Loucy (cell line): ENCODE measurements at regions not wholly inside any gene's neighbourhood (a gene's known extent, or its start where the extent isn't known, plus 50 kb on each side); places are given as distances from the start of the nearest gene placed in this dataset.

Experiments
- H2AFZ ChIP-seq: fragments of 200-600 bp; sonication (generic); 2 replicates; pipeline ENCODE4 v1.6.0; 2016; ENCODE audit warnings: antibody characterized with exemption, mild to moderate bottlenecking, low read length, moderate library complexity
- H3F3A ChIP-seq: fragments of 200-600 bp; 2 replicates; pipeline ENCODE4 v1.6.0; 2016; ENCODE audit warnings: antibody characterized with exemption, low read depth, mild to moderate bottlenecking
- H3K27me3 ChIP-seq: fragments of 200-600 bp; sonication (generic); 2 replicates; pipeline ENCODE4 v1.6.1; 2014; ENCODE audit warnings: low read length, mild to moderate bottlenecking; ENCODE audit not compliant: insufficient read depth, poor library complexity, severe bottlenecking
- H3K36me3 ChIP-seq: fragments of 200-600 bp; sonication (generic); 2 replicates; pipeline ENCODE4 v1.6.1; 2016; ENCODE audit warnings: low read length; ENCODE audit not compliant: insufficient read depth
- H3K4me1 ChIP-seq: fragments of 200-600 bp; sonication (generic); 2 replicates; pipeline ENCODE4 v1.5.1; 2014; ENCODE audit warnings: low read length, mild to moderate bottlenecking; ENCODE audit not compliant: insufficient read depth, poor library complexity, severe bottlenecking
- H3K4me2 ChIP-seq: fragments of 200-600 bp; sonication (generic); 2 replicates; pipeline ENCODE4 v1.6.0; 2014; ENCODE audit warnings: antibody characterized with exemption, low read length, low read depth, mild to moderate bottlenecking; ENCODE audit not compliant: poor library complexity, severe bottlenecking
- H3K4me3 ChIP-seq: fragments of 200-600 bp; sonication (generic); 2 replicates; pipeline ENCODE4 v1.5.1; 2014; ENCODE audit warnings: low read length, mild to moderate bottlenecking, mixed read lengths; ENCODE audit not compliant: poor library complexity, severe bottlenecking
- H3K79me2 ChIP-seq: fragments of 200-600 bp; sonication (generic); 2 replicates; pipeline ENCODE4 v1.6.1; 2014; ENCODE audit warnings: low read length; ENCODE audit not compliant: insufficient read depth
- H3K9ac ChIP-seq: fragments of 200-600 bp; sonication (generic); 2 replicates; pipeline ENCODE4 v1.6.0; 2014; ENCODE audit warnings: mild to moderate bottlenecking, low read depth, low read length, moderate library complexity; ENCODE audit not compliant: poor library complexity, severe bottlenecking
- H3K9me2 ChIP-seq: fragments of 200-600 bp; sonication (generic); replicated peaks from 2 replicates; pipeline ENCODE4 v1.6.1; 2016; ENCODE audit warnings: low read depth, low read length, mixed read lengths
- H3K9me3 ChIP-seq: fragments of 200-600 bp; sonication (generic); 2 replicates; pipeline ENCODE4 v1.6.1; 2014; ENCODE audit warnings: mild to moderate bottlenecking, antibody characterized with exemption, low read length, low read depth; ENCODE audit not compliant: insufficient read depth
- H4K20me1 ChIP-seq: fragments of 200-600 bp; sonication (generic); 2 replicates; pipeline ENCODE4 v1.6.0; 2014; ENCODE audit warnings: antibody characterized with exemption, low read length, mild to moderate bottlenecking; ENCODE audit not compliant: insufficient read depth, poor library complexity, severe bottlenecking
- EZH2phosphoT487 ChIP-seq: fragments of 200-600 bp; IDR thresholded peaks from 2 replicates; pipeline ENCODE4 v1.6.1; 2018; ENCODE audit warnings: antibody characterized with exemption, mild to moderate bottlenecking, moderate library complexity, borderline replicate concordance
- TF ChIP-seq, protein P1 (sequence below): fragments of 200-600 bp; sonication (generic); conservative IDR thresholded peaks from 2 replicates; pipeline ENCODE4 v1.5.1; 2014; ENCODE audit warnings: mild to moderate bottlenecking, antibody characterized with exemption, low read length

DNA sequence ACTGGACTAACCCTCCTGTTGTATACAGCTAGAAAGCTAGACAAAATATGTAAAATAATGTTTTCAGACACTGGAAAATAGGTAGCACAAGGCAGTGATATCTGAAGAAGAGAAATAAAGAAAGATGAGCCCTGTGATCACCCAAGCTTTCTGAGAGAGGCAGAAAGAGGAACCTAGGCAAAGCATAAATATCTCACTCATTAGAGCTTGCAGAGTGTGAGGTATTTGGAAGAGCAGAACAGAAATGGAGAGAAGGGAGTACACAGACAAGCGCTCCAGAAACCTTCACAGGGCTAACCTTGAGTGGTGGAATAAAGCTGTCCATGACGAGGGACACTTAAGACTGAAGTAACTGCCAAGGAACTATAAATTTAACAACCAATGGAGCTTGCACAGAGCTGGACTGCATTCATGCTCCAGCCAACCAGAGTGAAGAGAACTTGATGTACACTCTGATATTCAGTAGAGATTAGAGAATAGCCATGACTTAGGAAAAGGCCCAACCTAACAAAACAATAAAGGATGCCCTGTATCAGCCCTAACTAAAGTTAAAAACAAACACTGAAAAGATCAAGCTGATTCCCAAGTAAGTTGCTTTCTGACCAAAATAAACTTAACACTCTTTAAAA, 280.9 kb upstream of the STXBP5 start:
- no peak for TF ChIP-seq EZH2phosphoT487
- TF ChIP-seq, protein P1, sequence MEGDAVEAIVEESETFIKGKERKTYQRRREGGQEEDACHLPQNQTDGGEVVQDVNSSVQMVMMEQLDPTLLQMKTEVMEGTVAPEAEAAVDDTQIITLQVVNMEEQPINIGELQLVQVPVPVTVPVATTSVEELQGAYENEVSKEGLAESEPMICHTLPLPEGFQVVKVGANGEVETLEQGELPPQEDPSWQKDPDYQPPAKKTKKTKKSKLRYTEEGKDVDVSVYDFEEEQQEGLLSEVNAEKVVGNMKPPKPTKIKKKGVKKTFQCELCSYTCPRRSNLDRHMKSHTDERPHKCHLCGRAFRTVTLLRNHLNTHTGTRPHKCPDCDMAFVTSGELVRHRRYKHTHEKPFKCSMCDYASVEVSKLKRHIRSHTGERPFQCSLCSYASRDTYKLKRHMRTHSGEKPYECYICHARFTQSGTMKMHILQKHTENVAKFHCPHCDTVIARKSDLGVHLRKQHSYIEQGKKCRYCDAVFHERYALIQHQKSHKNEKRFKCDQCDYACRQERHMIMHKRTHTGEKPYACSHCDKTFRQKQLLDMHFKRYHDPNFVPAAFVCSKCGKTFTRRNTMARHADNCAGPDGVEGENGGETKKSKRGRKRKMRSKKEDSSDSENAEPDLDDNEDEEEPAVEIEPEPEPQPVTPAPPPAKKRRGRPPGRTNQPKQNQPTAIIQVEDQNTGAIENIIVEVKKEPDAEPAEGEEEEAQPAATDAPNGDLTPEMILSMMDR: no peak
- H3K79me2 ChIP-seq: no peaks in the 10 kb centered on the region
- H3K9me2 ChIP-seq: no peaks in the 10 kb centered on the region
- H3K27me3 ChIP-seq: no peaks in the 10 kb centered on the region
- no peaks in the 10 kb centered on the region for H3F3A ChIP-seq
- no peaks in the 10 kb centered on the region for H4K20me1 ChIP-seq
- no peak overlapping the region for H3K9ac ChIP-seq
- no peak overlapping the region for H2AFZ ChIP-seq
- no peak overlapping the region for H3K4me3 ChIP-seq
- no peaks in the 10 kb centered on the region for H3K9me3 ChIP-seq
- no peaks in the 10 kb centered on the region for H3K36me3 ChIP-seq
- no peak overlapping the region for H3K4me2 ChIP-seq
- H3K4me1 ChIP-seq: no peaks in the 10 kb centered on the region

DNA sequence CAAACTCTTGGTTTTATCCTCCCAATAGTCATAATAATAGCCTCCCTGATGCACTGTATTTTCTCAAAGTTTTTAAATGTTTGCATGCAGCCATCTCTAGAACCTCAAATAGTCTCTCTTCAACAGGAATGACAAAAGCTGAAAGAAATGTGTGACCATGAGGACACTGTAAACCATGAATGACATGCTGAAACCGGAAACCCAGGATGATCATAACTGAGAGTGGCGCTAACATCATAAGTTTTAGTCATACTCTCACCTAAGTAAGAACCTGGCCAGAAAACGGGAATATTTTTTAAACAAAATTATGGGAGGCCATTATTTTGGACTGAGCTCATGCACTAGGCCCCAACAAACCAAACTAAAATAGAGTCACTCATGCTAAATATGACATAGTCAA, 278.4 kb upstream of the STXBP5 start:
- Histone ChIP-seq H3K36me3 (no peaks in the 10 kb centered on the region), H3K9me3 (no peaks in the 10 kb centered on the region), H3F3A (no peaks in the 10 kb centered on the region), H3K9ac (no peak overlapping the region), H4K20me1 (no peaks in the 10 kb centered on the region), H3K27me3 (no peaks in the 10 kb centered on the region), H3K4me3 (no peak overlapping the region), H3K9me2 (no peaks in the 10 kb centered on the region), H2AFZ (no peak overlapping the region), H3K4me2 (no peak overlapping the region), H3K79me2 (no peaks in the 10 kb centered on the region), H3K4me1 (peaks cover 12% of the 10 kb centered on the region)
- no peak for TF ChIP-seq EZH2phosphoT487
- TF ChIP-seq, protein P1: no peak

DNA sequence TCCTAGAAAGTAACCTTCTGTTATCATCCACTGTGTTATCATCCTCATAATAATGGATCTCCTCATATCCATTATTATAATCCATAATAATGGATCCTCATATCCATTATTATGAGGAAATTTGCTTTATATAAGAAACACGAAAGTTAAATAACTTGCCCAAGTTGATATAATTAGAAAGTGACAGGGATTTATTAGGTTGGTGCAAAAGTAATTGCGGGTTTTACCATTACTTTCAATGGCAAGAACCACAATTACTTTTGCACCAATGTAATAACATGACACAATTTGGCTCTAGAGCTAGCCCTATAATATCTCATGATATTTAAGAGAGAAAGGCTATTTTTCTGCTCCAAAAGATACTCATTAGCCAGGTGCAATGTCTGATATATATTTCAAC, 275.7 kb upstream of the STXBP5 start:
- Histone ChIP-seq H3K36me3 (no peaks in the 10 kb centered on the region), H3K9me2 (no peaks in the 10 kb centered on the region), H3F3A (no peaks in the 10 kb centered on the region), H3K4me1 (peaks cover 20% of the 10 kb centered on the region), H2AFZ (no peak overlapping the region), H3K4me3 (no peak overlapping the region), H3K9ac (no peak overlapping the region), H3K27me3 (no peaks in the 10 kb centered on the region), H3K79me2 (no peaks in the 10 kb centered on the region), H4K20me1 (no peaks in the 10 kb centered on the region), H3K4me2 (no peak overlapping the region), H3K9me3 (no peaks in the 10 kb centered on the region)
- TF ChIP-seq, protein P1: no peak
- TF ChIP-seq EZH2phosphoT487: no peak
